ENCODE measurements at regions not wholly inside any gene's neighbourhood (a gene's known extent, or its start where the extent isn't known, plus 50 kb on each side); places are given as distances from the start of the nearest gene placed in this dataset.

DNA sequence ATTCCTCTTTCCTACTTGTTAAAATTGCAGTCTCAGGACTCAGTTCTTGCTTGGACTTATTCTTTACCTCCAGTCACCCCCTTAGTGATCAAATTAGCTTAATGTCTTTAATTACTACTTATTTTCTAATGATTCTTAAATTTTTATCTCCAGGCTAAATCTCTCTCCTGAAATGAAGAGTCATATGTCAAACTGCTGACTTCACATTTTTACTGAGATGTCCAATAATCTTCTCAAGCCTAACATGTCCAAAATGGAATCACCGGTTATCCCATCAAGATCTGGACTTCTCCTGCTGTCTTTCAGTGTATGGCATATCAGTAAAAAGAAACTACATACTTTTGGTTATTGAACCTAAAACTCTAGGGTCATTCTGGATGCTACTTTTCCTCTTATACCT is 332.3 kb upstream of the HTR2C start:
- Histone ChIP-seq H4K5ac (ENCODE audit: insufficient read length, low read depth, low read length) (no peak overlapping the region), H3K14ac (ENCODE audit: insufficient read length) (no peak overlapping the region), H3K4me3 (ENCODE audit: extremely low read depth in 1 of 4, insufficient read depth in 2 of 4, low read depth in 3 of 4, low read length in 4 of 4) (no peak overlapping the region), H3K18ac (ENCODE audit: extremely low read depth, low read length) (no peak overlapping the region), H3K23me2 (ENCODE audit: low read depth, low read length) (no peaks in the 10 kb centered on the region), H4K8ac (ENCODE audit: extremely low read depth, insufficient read depth, low read length) (no peak overlapping the region), H3K56ac (replicated peaks; ENCODE audit: insufficient read length, low read depth, low read length) (no peak overlapping the region), H3K4me1 (replicated peaks in 1 of 4; ENCODE audit: control insufficient read depth in 3 of 4, insufficient read depth in 4 of 4, low read length in 3 of 4) (no peaks in the 10 kb centered on the region), H2BK12ac (ENCODE audit: low read depth, low read length) (no peak overlapping the region), H3K79me2 (ENCODE audit: control insufficient read depth in 1 of 2, insufficient read depth in 2 of 2, low read length in 2 of 2) (no peaks in the 10 kb centered on the region), H3K27ac (ENCODE audit: low read depth, low read length) (no peak overlapping the region), H3K4me2 (ENCODE audit: insufficient read depth in 1 of 2, low read depth in 2 of 2, low read length in 2 of 2) (no peak overlapping the region), H2BK15ac (ENCODE audit: low read length) (no peak overlapping the region), H4K20me1 (replicated peaks in 1 of 2; ENCODE audit: control insufficient read depth in 1 of 2, insufficient read depth in 2 of 2, low read length in 2 of 2) (no peaks in the 10 kb centered on the region), H3K9me3 (ENCODE audit: insufficient read depth in 2 of 2, low read depth in 1 of 2, low read length in 1 of 2) (no peaks in the 10 kb centered on the region), H4K91ac (replicated peaks; ENCODE audit: insufficient read length, low read length) (no peak overlapping the region), H3K4ac (replicated peaks; ENCODE audit: insufficient read length, low read depth, low read length) (no peak overlapping the region), H3K79me1 (ENCODE audit: low read depth, low read length) (no peaks in the 10 kb centered on the region), H2AK5ac (ENCODE audit: low read depth, low read length) (no peak overlapping the region), H3K27me3 (replicated peaks in 1 of 4; ENCODE audit: control insufficient read depth in 3 of 4, extremely low read depth in 1 of 4, insufficient read depth in 3 of 4, low read length in 3 of 4) (no peaks in the 10 kb centered on the region), H2BK20ac (ENCODE audit: low read length) (no peak overlapping the region), H2BK120ac (replicated peaks; ENCODE audit: low read depth, low read length) (no peak overlapping the region), H3K23ac (ENCODE audit: insufficient read length) (no peak overlapping the region), H2AFZ (ENCODE audit: low read length) (no peak overlapping the region), H3K36me3 (ENCODE audit: control insufficient read depth in 2 of 4, insufficient read depth in 4 of 4, low read length in 3 of 4) (no peaks in the 10 kb centered on the region), H2BK5ac (ENCODE audit: low read depth, low read length) (no peak overlapping the region), H3K9ac (replicated peaks in 1 of 4; ENCODE audit: extremely low read depth in 1 of 4, low read depth in 3 of 4, low read length in 3 of 4) (no peak overlapping the region)
- DNase-seq (ENCODE audit: low read depth in 1 of 2, low spot score in 2 of 2) (no peak), FAIRE-seq (no peak)
- WGBS, 2 experiments (ENCODE audit: extremely low coverage in 1 of 2, insufficient coverage in 1 of 2, insufficient read length in 1 of 2, insufficient replicate concordance in 2 of 2, low coverage in 1 of 2, low lambda C conversion rate in 2 of 2, missing lambda C conversion rate in 1 of 2): 95% methylated on average over 1 of the region's 1 CpG; no CpG with 5 or more reads in 1 of the 2 experiments
- TF ChIP-seq SRF (IDR thresholded peaks at IDR 0.05; ENCODE audit: low read depth, low read length) (no peak), GABPA (IDR thresholded peaks at IDR 0.05; ENCODE audit: borderline replicate concordance, insufficient read depth, low read length) (no peak), RAD21 (IDR thresholded peaks at IDR 0.05 in 1 of 2, conservative IDR thresholded peaks at IDR 0.05 in 1 of 2; ENCODE audit: low read depth in 2 of 2, low read length in 2 of 2) (no peak), EZH2 (IDR thresholded peaks at IDR 0.05; ENCODE audit: low read depth, low read length, severe bottlenecking) (no peak), NANOG (IDR thresholded peaks at IDR 0.05; ENCODE audit: insufficient read depth, low read depth, low read length, poor library complexity, severe bottlenecking) (no peak), BACH1 (IDR thresholded peaks at IDR 0.05; ENCODE audit: low read length) (no peak), NRF1 (IDR thresholded peaks at IDR 0.05; ENCODE audit: low read depth, low read length) (no peak), FOSL1 (IDR thresholded peaks at IDR 0.05; ENCODE audit: insufficient read depth, low read depth, low read length) (no peak)
- TF ChIP-seq, protein P1, sequence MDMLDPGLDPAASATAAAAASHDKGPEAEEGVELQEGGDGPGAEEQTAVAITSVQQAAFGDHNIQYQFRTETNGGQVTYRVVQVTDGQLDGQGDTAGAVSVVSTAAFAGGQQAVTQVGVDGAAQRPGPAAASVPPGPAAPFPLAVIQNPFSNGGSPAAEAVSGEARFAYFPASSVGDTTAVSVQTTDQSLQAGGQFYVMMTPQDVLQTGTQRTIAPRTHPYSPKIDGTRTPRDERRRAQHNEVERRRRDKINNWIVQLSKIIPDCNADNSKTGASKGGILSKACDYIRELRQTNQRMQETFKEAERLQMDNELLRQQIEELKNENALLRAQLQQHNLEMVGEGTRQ (IDR thresholded peaks at IDR 0.05; ENCODE audit: low read length): no peak
- ChIA-PET POLR2A (ENCODE audit: partially characterized antibody) (no interaction called here), CTCF (ENCODE audit: partially characterized antibody) (interaction anchor here (0.6 kb wide), 1 partner anchor 88 kb away, joined by 3 read pairs; no protein-coding TSS in a partner anchor)
